ENCODE measurements at regions not wholly inside any gene's neighbourhood (a gene's known extent, or its start where the extent isn't known, plus 50 kb on each side); places are given as distances from the start of the nearest gene placed in this dataset.

- DNase-seq (ENCODE audit: low spot score), result no peak
Measured at GRCh38 chr1:163013826-163014600, 55.1 kb upstream of the RGS4 start.

GRCh38 chr1:163006051-163006834 lies 62.9 kb upstream of the RGS4 start:
- no peak for DNase-seq (ENCODE audit: low spot score)

GRCh38 chr1:162997499-162998285 lies 71.5 kb upstream of the RGS4 start:
- no peak for DNase-seq (ENCODE audit: low spot score)

- DNase-seq (ENCODE audit: low spot score), result no peak
Measured at GRCh38 chr1:162996261-162996660, 72.9 kb upstream of the RGS4 start.

GRCh38 chr1:162994921-162995320 lies 74.2 kb upstream of the RGS4 start:
- DNase-seq (ENCODE audit: low spot score), result no peak

- no peak for DNase-seq (ENCODE audit: low spot score)
Measured at GRCh38 chr1:162993846-162994245, 75.3 kb upstream of the RGS4 start.

GRCh38 chr1:162992945-162993344 lies 76.2 kb upstream of the RGS4 start:
- DNase-seq (ENCODE audit: low spot score), result no peak

- no peak for DNase-seq (ENCODE audit: low spot score)
Measured at GRCh38 chr1:162991444-162991843, 77.7 kb upstream of the RGS4 start.

GRCh38 chr1:162990665-162991064 lies 78.5 kb upstream of the RGS4 start:
- DNase-seq (ENCODE audit: low spot score), result no peak

- DNase-seq (ENCODE audit: low spot score), result no peak
Measured at GRCh38 chr1:162988869-162989268, 80.3 kb upstream of the RGS4 start.

- peak; percentile 89 for DNase-seq (ENCODE audit: low spot score)
Measured at GRCh38 chr1:162987866-162988265, 81.3 kb upstream of the RGS4 start.

GRCh38 chr1:162985816-162986435 lies 83.2 kb upstream of the RGS4 start:
- DNase-seq (ENCODE audit: low spot score), result no peak

GRCh38 chr1:162984699-162985098 lies 84.5 kb upstream of the RGS4 start:
- peak; percentile 78 for DNase-seq (ENCODE audit: low spot score)

- no peak for DNase-seq (ENCODE audit: low spot score)
Measured at GRCh38 chr1:162983671-162984425, 85.3 kb upstream of the RGS4 start.

GRCh38 chr1:162982364-162982763 lies 86.8 kb upstream of the RGS4 start:
- no peak for DNase-seq (ENCODE audit: low spot score)

GRCh38 chr1:162977944-162978568 lies 91.1 kb upstream of the RGS4 start:
- no peak for DNase-seq (ENCODE audit: low spot score)

- no peak for DNase-seq (ENCODE audit: low spot score)
Measured at GRCh38 chr1:162976628-162977027, 92.5 kb upstream of the RGS4 start.

- DNase-seq (ENCODE audit: low spot score), result no peak
Measured at GRCh38 chr1:162974810-162975209, 94.4 kb upstream of the RGS4 start.

GRCh38 chr1:162973381-162973795 lies 95.8 kb upstream of the RGS4 start:
- peak; percentile 76 for DNase-seq (ENCODE audit: low spot score)

GRCh38 chr1:162972773-162973172 lies 96.4 kb upstream of the RGS4 start:
- DNase-seq (ENCODE audit: low spot score), result no peak

GRCh38 chr1:162970021-162970420 lies 99.1 kb upstream of the RGS4 start:
- DNase-seq (ENCODE audit: low spot score), result no peak

Measured in A172 (cell line).